Endothelial cell of umbilical vein (primary cell): ENCODE measurements at regions not wholly inside any gene's neighbourhood (a gene's known extent, or its start where the extent isn't known, plus 50 kb on each side); places are given as distances from the start of the nearest gene placed in this dataset.

Experiments
- BruUV-seq: library from RNA; stranded (reverse); fragments of 400-500 nt; replicated peaks from 2 replicates; lab custom pipeline; 2021; lab: Mats Ljungman, UMichigan
- CTCF ChIA-PET: fragments of 300-600, 350-600 bp; sonication (Branson Sonifier 250); formaldehyde crosslinking; loops from one replicate; lab custom pipeline; 2021; ENCODE audit warnings: antibody characterized with exemption, inconsistent platforms; lab: Charles Lee
- POLR2A ChIA-PET: fragments of 300-600, 350-600 bp; sonication (Branson Sonifier 250); formaldehyde crosslinking; loops from one replicate; lab custom pipeline; 2021; ENCODE audit warnings: antibody characterized with exemption, inconsistent platforms; lab: Charles Lee
- DNase-seq: peaks from one replicate; pipeline ENCODE4 v3.0.0-alpha.2; 2011; ENCODE audit warnings: low read depth, low spot score
- FAIRE-seq: peaks from 2 replicates; lab custom pipeline; 2011; peaks lifted over from hg19 to GRCh38; lab: Jason Lieb, UNC
- H2AFZ ChIP-seq: 2 replicates; pipeline ENCODE4 v1.6.0; 2012; ENCODE audit warnings: low read depth, low read length, control low read depth, inconsistent platforms
- H3K27ac ChIP-seq: 2 replicates; pipeline ENCODE4 v1.5.1; 2011; ENCODE audit warnings: low read depth, mild to moderate bottlenecking, control low read depth, low read length, moderate library complexity; ENCODE audit not compliant: insufficient read depth
- H3K27me3 ChIP-seq, 2 experiments: 2 replicates each; pipeline versions ENCODE4 v1.6.0 to v1.6.1; 2011; ENCODE audit warnings: low read length in 2 of 2, mixed read lengths in 1 of 2; ENCODE audit not compliant: control insufficient read depth in 2 of 2, insufficient read depth in 2 of 2
- H3K36me3 ChIP-seq, 2 experiments: 2 replicates in 1 of 2; 3 replicates in 1 of 2; pipeline ENCODE4 v1.5.1; 2011; ENCODE audit warnings: low read length in 2 of 2, mild to moderate bottlenecking in 1 of 2, moderate library complexity in 1 of 2; ENCODE audit not compliant: control insufficient read depth in 2 of 2, insufficient read depth in 2 of 2; ENCODE audit errors: extremely low read depth in 1 of 2
- H3K4me1 ChIP-seq: 3 replicates; pipeline ENCODE4 v1.5.1; 2011; ENCODE audit warnings: mild to moderate bottlenecking, low read length; ENCODE audit not compliant: control insufficient read depth, insufficient read depth; ENCODE audit errors: extremely low read depth
- H3K4me2 ChIP-seq: 2 replicates; pipeline ENCODE4 v1.6.1; 2011; ENCODE audit warnings: low read length, control low read depth, mixed read lengths; ENCODE audit not compliant: insufficient read depth
- H3K4me3 ChIP-seq, 3 experiments: fragments of 200-600 bp in 1 of 3; sonication (generic), shearing (Covaris generic) in 1 of 3; replicated peaks in 1 of 3; 2 replicates each; pipeline ENCODE4 v1.5.1; 2011 to 2016; ENCODE audit warnings: control low read depth in 3 of 3, low read length in 3 of 3, mild to moderate bottlenecking in 2 of 3, inconsistent platforms in 1 of 3, low read depth in 1 of 3, moderate library complexity in 1 of 3; ENCODE audit not compliant: insufficient read depth in 1 of 3
- H3K79me2 ChIP-seq: 2 replicates; pipeline ENCODE4 v1.6.0; 2012; ENCODE audit warnings: low read length, inconsistent platforms; ENCODE audit not compliant: control insufficient read depth, insufficient read depth
- H3K9ac ChIP-seq: replicated peaks from 2 replicates; pipeline ENCODE3; 2011; ENCODE audit warnings: low read length, control low read depth; ENCODE audit not compliant: insufficient read depth; ENCODE audit errors: extremely low read depth
- H3K9me1 ChIP-seq: replicated peaks from 3 replicates; pipeline ENCODE4 v1.6.0; 2011; ENCODE audit warnings: mild to moderate bottlenecking, low read length; ENCODE audit not compliant: control insufficient read depth, insufficient read depth; ENCODE audit errors: extremely low read depth
- H3K9me3 ChIP-seq: replicated peaks from 2 replicates; pipeline ENCODE4 v1.5.1; 2012; ENCODE audit warnings: low read length, inconsistent platforms; ENCODE audit not compliant: control insufficient read depth, insufficient read depth
- H4K20me1 ChIP-seq: replicated peaks from 2 replicates; pipeline ENCODE3; 2011; ENCODE audit warnings: mild to moderate bottlenecking, low read length; ENCODE audit not compliant: control insufficient read depth, insufficient read depth; ENCODE audit errors: extremely low read depth
- CTCF ChIP-seq, 2 donors: IDR thresholded peaks; 1 replicate in 1 of 2; 2 replicates in 1 of 2; pipeline ENCODE4 v1.5.1; 2011; ENCODE audit warnings: low read length in 2 of 2, mild to moderate bottlenecking in 2 of 2, moderate library complexity in 2 of 2, control low read depth in 1 of 2, inconsistent platforms in 1 of 2, low read depth in 1 of 2; ENCODE audit not compliant: insufficient read depth in 1 of 2; ENCODE audit errors: extremely low read depth in 1 of 2
- EZH2 ChIP-seq: IDR thresholded peaks from 2 replicates; pipeline ENCODE4 v1.6.1; 2012; ENCODE audit warnings: borderline replicate concordance, low read depth, mild to moderate bottlenecking, moderate library complexity, low read length, inconsistent platforms; ENCODE audit not compliant: severe bottlenecking
- FOS ChIP-seq: IDR thresholded peaks from 2 replicates; pipeline ENCODE4 v1.6.1; 2011; ENCODE audit warnings: mild to moderate bottlenecking, low read length, moderate library complexity, borderline replicate concordance; ENCODE audit not compliant: insufficient read depth
- GATA2 ChIP-seq: IDR thresholded peaks from 2 replicates; pipeline ENCODE4 v1.7.0; 2011; ENCODE audit warnings: low read depth, mild to moderate bottlenecking, moderate library complexity, mixed read lengths, low read length; ENCODE audit not compliant: insufficient read length, insufficient read depth
- JUN ChIP-seq: IDR thresholded peaks from 2 replicates; pipeline ENCODE4 v1.6.1; 2011; ENCODE audit warnings: borderline replicate concordance, low read depth; ENCODE audit not compliant: insufficient read length, insufficient read depth
- MAX ChIP-seq: IDR thresholded peaks from 2 replicates; pipeline ENCODE4 v1.6.1; 2011; ENCODE audit not compliant: insufficient read depth, insufficient read length
- MYC ChIP-seq: IDR thresholded peaks from one replicate; pipeline ENCODE4 v1.6.1; 2011; ENCODE audit warnings: mild to moderate bottlenecking, low read depth, low read length
- POLR2A ChIP-seq: IDR thresholded peaks from 2 replicates; pipeline ENCODE4 v1.6.1; 2012; ENCODE audit warnings: low read depth, mild to moderate bottlenecking, control low read depth, low read length
- POLR2AphosphoS5 ChIP-seq: IDR thresholded peaks from 2 replicates; pipeline ENCODE4 v1.6.1; 2012; ENCODE audit warnings: low read depth, mild to moderate bottlenecking, control low read depth, low read length, moderate library complexity; ENCODE audit not compliant: insufficient read depth
- dilution Hi-C: fragments of 300-500 bp; cut with MboI; formaldehyde crosslinking; loops from one replicate; pipeline ENCODE4 v1.15.0; 2019; ENCODE audit warnings: low sequenced_read_pairs; ENCODE audit not compliant: extremely low pct_ligation_motif_present
- intact Hi-C: fragments of 100-400 bp; cut with micrococcal nuclease; formaldehyde crosslinking; loops from one replicate; pipeline ENCODE4 v1.10.0; 2022

- Histone ChIP-seq H3K4me2 (no peak overlapping the region), H3K9me1 (no peaks in the 10 kb centered on the region), H3K4me1 (peaks cover 10% of the 10 kb centered on the region), H3K36me3 (no peaks in the 10 kb centered on the region), H4K20me1 (no peaks in the 10 kb centered on the region), H3K9me3 (no peaks in the 10 kb centered on the region), H2AFZ (no peak overlapping the region), H3K9ac (no peak overlapping the region), H3K79me2 (no peaks in the 10 kb centered on the region), H3K4me3 (no peak overlapping the region), H3K27ac (no peak overlapping the region), H3K27me3 (no peaks in the 10 kb centered on the region)
- FAIRE-seq: no peak
- BruUV-seq: no TSS peak
- dilution Hi-C loops: no loop called here
- intact Hi-C loops: no loop called here
- ChIA-PET POLR2A (no interaction called here), CTCF (interaction anchor here (1.3 kb wide), 1 partner anchor 24 kb away, joined by 3 read pairs; no protein-coding TSS in a partner anchor)
- no peak for TF ChIP-seq MYC
- TF ChIP-seq CTCF (IDR thresholded peaks at IDR 0.05; ENCODE audit: extremely low read depth in 1 of 2, insufficient read depth in 1 of 2, low read depth in 1 of 2, low read length in 2 of 2): no peak
- TF ChIP-seq MAX: no peak
- TF ChIP-seq EZH2: no peak
- no peak for TF ChIP-seq JUN
- TF ChIP-seq GATA2: no peak
- no peak for TF ChIP-seq FOS
- TF ChIP-seq POLR2A: no peak
- TF ChIP-seq POLR2AphosphoS5: no peak
- no peak for DNase-seq
Observed at GRCh38 chr16:87070657-87071056, 246.5 kb downstream of the C16orf95 start.
